Suprapubic skin (tissue), 4 donors: ENCODE measurements at regions not wholly inside any gene's neighbourhood (a gene's known extent, or its start where the extent isn't known, plus 50 kb on each side); places are given as distances from the start of the nearest gene placed in this dataset.

ENCODE experiments used
- CTCF ChIP-seq, 2 donors: fragments of 200-600 bp in 1 of 2; fragments of 450-650 bp in 1 of 2; sonication (generic) in 1 of 2; IDR thresholded peaks; one replicate each; pipeline ENCODE4 v1.5.1; 2016 to 2019; ENCODE audit warnings: antibody characterized with exemption in 2 of 2, mild to moderate bottlenecking in 1 of 2, moderate library complexity in 1 of 2
- EP300 ChIP-seq: sonication (generic); formaldehyde crosslinking; IDR thresholded peaks from one replicate; pipeline ENCODE4 v1.6.1; 2017; ENCODE audit warnings: antibody characterized with exemption
- POLR2A ChIP-seq, 2 donors: fragments of 450-650 bp; IDR thresholded peaks; one replicate each; pipeline ENCODE4 v1.6.1; 2017; ENCODE audit warnings: antibody characterized with exemption in 2 of 2, mild to moderate bottlenecking in 2 of 2, moderate library complexity in 2 of 2
- POLR2AphosphoS5 ChIP-seq, 3 donors: sonication (generic); formaldehyde crosslinking; IDR thresholded peaks; one replicate each; pipeline ENCODE4 v1.6.1; 2017; ENCODE audit warnings: antibody characterized with exemption in 3 of 3

GRCh38 chr3:159548675-159549335 lies 439.8 kb upstream of the IL12A start:
- TF ChIP-seq CTCF (IDR thresholded peaks at IDR 0.05) (no peak), POLR2A (IDR thresholded peaks at IDR 0.05) (no peak), POLR2AphosphoS5 (IDR thresholded peaks at IDR 0.05) (no peak), EP300 (no peak)
